ENCODE measurements at regions not wholly inside any gene's neighbourhood (a gene's known extent, or its start where the extent isn't known, plus 50 kb on each side); places are given as distances from the start of the nearest gene placed in this dataset.

- no peak overlapping the region for H3K4me3 Mint-ChIP-seq
- H3K4me1 Mint-ChIP-seq, result no peaks in the 10 kb centered on the region
- DNase-seq, result no peak
- peaks cover 3% of the 10 kb centered on the region for H3K9me3 Mint-ChIP-seq
- no peak for TF ChIP-seq CTCF (IDR thresholded peaks at IDR 0.05)
- no peaks in the 10 kb centered on the region for H3K36me3 Mint-ChIP-seq (ENCODE audit: low read depth)
- peaks cover 2% of the 10 kb centered on the region for H3K27me3 Mint-ChIP-seq (ENCODE audit: low read depth, poor library complexity)
- H3K27ac Mint-ChIP-seq, result no peak overlapping the region
Observed at GRCh38 chr12:70122804-70123203, 120.4 kb upstream of the CNOT2 start.

GRCh38 chr12:70149013-70149412, 94.2 kb upstream of the CNOT2 start:
- no peak for TF ChIP-seq CTCF (IDR thresholded peaks at IDR 0.05)
- H3K36me3 Mint-ChIP-seq (ENCODE audit: low read depth), result peaks cover 6% of the 10 kb centered on the region
- H3K27ac Mint-ChIP-seq, result no peak overlapping the region
- peaks cover 11% of the 10 kb centered on the region for H3K27me3 Mint-ChIP-seq (ENCODE audit: low read depth, poor library complexity)
- H3K9me3 Mint-ChIP-seq, result peaks cover 26% of the 10 kb centered on the region
- H3K4me1 Mint-ChIP-seq, result peaks cover 4% of the 10 kb centered on the region
- no peak overlapping the region for H3K4me3 Mint-ChIP-seq
- no peak for DNase-seq

- Mint-ChIP-seq H3K4me1 (peaks cover 4% of the 10 kb centered on the region), H3K36me3 (ENCODE audit: low read depth) (peaks cover 10% of the 10 kb centered on the region), H3K27ac (no peak overlapping the region), H3K9me3 (peaks cover 33% of the 10 kb centered on the region), H3K4me3 (no peak overlapping the region), H3K27me3 (ENCODE audit: low read depth, poor library complexity) (peaks cover 11% of the 10 kb centered on the region)
- DNase-seq, result no peak
- TF ChIP-seq CTCF (IDR thresholded peaks at IDR 0.05), result no peak
Observed at GRCh38 chr12:70149665-70150064, 93.6 kb upstream of the CNOT2 start.

DNA sequence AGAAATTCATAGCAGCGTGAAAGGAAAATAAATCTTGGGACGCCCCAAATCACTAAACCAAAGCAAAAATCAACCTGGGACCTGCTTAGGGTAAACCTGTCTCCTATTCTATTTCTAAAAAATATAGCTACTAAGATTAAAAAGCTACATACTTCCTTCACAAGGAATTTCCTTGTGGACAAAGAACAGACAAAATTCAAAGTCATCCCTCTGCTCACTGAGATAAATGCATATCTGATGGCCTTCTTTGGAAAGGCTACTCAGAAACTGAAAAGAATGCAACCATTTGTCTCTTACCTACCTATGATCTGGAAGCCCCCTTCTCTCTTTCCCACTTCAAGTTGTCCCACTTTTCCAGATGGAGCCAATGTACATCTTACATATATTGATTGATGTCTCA, 93.0 kb upstream of the CNOT2 start:
- H3K27me3 Mint-ChIP-seq (ENCODE audit: low read depth, poor library complexity), result peaks cover 11% of the 10 kb centered on the region
- H3K4me1 Mint-ChIP-seq, result peaks cover 4% of the 10 kb centered on the region
- peaks cover 11% of the 10 kb centered on the region for H3K36me3 Mint-ChIP-seq (ENCODE audit: low read depth)
- H3K9me3 Mint-ChIP-seq, result peaks cover 38% of the 10 kb centered on the region
- H3K4me3 Mint-ChIP-seq, result no peak overlapping the region
- no peak for TF ChIP-seq CTCF (IDR thresholded peaks at IDR 0.05)
- H3K27ac Mint-ChIP-seq, result no peak overlapping the region
- no peak for DNase-seq

DNA sequence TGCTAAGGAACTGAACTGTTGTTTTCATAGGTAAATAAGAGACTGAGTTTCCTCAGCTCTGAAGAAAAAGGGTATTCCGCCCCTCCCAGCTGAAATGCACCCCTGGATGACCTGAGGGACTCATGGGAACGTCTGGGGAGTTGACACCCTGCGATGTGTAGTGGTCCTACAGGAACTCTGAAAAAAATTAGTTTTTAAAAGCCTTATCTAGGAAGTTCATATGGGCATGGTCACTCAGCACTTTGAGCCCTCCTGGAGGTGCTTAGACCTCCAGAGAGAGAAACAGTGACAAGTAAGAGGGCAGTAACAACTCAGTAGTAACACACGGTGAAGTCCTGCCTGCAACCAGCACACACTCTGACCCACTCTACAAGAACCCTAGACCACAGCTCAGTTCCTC, 91.2 kb upstream of the CNOT2 start:
- H3K36me3 Mint-ChIP-seq (ENCODE audit: low read depth), result peaks cover 16% of the 10 kb centered on the region
- H3K9me3 Mint-ChIP-seq, result peaks cover 52% of the 10 kb centered on the region
- no peak for DNase-seq
- TF ChIP-seq CTCF (IDR thresholded peaks at IDR 0.05), result no peak
- no peak overlapping the region for H3K27ac Mint-ChIP-seq
- H3K4me3 Mint-ChIP-seq, result no peak overlapping the region
- H3K27me3 Mint-ChIP-seq (ENCODE audit: low read depth, poor library complexity), result peaks cover 11% of the 10 kb centered on the region
- peaks cover 4% of the 10 kb centered on the region for H3K4me1 Mint-ChIP-seq

DNA sequence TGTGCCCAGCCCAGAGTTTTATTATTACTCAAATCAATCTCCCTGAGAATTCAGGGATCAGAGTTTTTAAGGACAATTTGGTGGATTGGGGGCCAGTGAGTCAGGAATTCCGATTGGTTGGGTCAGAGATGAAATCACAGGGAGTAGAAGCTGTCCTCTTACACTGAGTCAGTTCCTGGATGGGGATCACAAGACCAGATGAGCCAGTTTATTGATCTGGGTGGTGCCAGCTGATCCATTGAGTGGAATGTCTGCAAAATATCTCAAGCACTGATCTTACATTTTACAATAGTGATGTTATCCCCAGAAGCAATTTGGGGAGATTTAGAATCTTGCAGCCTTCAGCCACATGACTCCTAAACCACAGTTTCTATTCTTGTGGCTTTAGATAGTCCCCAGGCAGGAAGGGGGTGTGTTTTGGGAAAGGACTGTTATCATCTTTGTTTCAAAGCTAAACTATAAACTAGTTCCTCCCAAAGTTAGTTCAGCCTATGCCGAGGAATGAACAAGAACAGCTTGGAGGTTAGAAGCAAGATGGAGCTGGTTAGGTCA, 89.1 kb upstream of the CNOT2 start:
- Mint-ChIP-seq H3K4me3 (no peak overlapping the region), H3K36me3 (ENCODE audit: low read depth) (peaks cover 25% of the 10 kb centered on the region), H3K4me1 (peaks cover under 1% of the 10 kb centered on the region), H3K27ac (no peak overlapping the region), H3K9me3 (peaks cover 73% of the 10 kb centered on the region), H3K27me3 (ENCODE audit: low read depth, poor library complexity) (peaks cover 8% of the 10 kb centered on the region)
- no peak for TF ChIP-seq CTCF (IDR thresholded peaks at IDR 0.05)
- DNase-seq, result no peak

All from nephron progenitor cell (in vitro differentiated cells).